Neural cell (in vitro differentiated cells): ENCODE measurements at regions not wholly inside any gene's neighbourhood (a gene's known extent, or its start where the extent isn't known, plus 50 kb on each side); places are given as distances from the start of the nearest gene placed in this dataset.

Experiments
- EP300 ChIP-seq: fragments of 450-650 bp; conservative IDR thresholded peaks from 2 replicates; pipeline ENCODE4 v1.6.1; 2014; ENCODE audit warnings: antibody characterized with exemption, mild to moderate bottlenecking, moderate library complexity; ENCODE audit not compliant: poor library complexity, severe bottlenecking
- POLR2AphosphoS5 ChIP-seq: IDR thresholded peaks from 2 replicates; pipeline ENCODE4 v1.6.1; 2012
- RAD21 ChIP-seq: fragments of 450-650 bp; conservative IDR thresholded peaks from 2 replicates; pipeline ENCODE4 v1.6.1; 2014; ENCODE audit warnings: antibody characterized with exemption, mild to moderate bottlenecking, moderate library complexity
- TF ChIP-seq, protein P1 (sequence below): fragments of 450-650 bp; IDR thresholded peaks from 2 replicates; pipeline ENCODE4 v1.5.1; 2014; ENCODE audit warnings: antibody characterized with exemption, mild to moderate bottlenecking, moderate library complexity; ENCODE audit not compliant: poor library complexity, severe bottlenecking

DNA sequence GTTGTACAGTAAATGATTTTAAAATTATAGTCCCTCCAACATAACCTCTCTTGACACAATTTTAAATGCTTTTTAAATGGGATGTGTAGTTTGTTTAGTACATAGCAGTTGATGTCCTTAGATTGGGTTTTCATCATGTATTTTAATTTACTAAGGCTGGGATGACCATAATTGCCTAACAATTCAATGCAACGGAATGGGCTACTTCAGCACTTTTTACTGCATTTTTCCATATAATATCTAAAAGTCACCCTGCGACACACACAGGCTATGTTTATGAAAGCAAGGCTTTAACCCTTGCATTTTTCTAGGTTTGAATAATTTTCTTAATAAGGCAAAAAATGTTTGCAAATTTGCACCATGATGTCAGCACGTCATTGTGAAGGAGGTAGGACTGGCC lies 321.0 kb downstream of the DLEU7 start:
- TF ChIP-seq POLR2AphosphoS5, result no peak
- TF ChIP-seq, protein P1, sequence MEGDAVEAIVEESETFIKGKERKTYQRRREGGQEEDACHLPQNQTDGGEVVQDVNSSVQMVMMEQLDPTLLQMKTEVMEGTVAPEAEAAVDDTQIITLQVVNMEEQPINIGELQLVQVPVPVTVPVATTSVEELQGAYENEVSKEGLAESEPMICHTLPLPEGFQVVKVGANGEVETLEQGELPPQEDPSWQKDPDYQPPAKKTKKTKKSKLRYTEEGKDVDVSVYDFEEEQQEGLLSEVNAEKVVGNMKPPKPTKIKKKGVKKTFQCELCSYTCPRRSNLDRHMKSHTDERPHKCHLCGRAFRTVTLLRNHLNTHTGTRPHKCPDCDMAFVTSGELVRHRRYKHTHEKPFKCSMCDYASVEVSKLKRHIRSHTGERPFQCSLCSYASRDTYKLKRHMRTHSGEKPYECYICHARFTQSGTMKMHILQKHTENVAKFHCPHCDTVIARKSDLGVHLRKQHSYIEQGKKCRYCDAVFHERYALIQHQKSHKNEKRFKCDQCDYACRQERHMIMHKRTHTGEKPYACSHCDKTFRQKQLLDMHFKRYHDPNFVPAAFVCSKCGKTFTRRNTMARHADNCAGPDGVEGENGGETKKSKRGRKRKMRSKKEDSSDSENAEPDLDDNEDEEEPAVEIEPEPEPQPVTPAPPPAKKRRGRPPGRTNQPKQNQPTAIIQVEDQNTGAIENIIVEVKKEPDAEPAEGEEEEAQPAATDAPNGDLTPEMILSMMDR, result no peak
- no peak for TF ChIP-seq EP300
- TF ChIP-seq RAD21, result no peak
